ENCODE measurements at regions not wholly inside any gene's neighbourhood (a gene's known extent, or its start where the extent isn't known, plus 50 kb on each side); places are given as distances from the start of the nearest gene placed in this dataset.

DNA sequence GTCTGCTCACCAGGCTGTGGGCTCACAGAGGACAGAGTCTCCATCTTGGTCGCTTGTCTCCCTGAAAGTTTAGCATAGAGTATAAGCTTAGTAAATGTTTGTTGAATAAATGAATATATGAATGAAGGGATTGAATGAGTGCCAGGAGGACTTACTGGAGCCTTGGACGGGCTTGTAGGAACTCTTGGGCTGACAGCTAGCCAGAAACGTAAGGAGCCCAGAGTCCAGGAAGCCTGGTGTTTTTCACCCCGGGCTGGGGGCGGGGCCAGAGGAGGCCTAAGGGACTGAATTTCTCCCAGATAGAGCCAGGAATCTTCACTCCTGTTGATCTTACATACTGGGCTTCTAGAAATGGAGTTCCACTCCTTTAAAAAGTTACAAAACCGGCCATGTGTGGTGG lies 68.5 kb upstream of the SRSF6 start:
- intact Hi-C loops (cut with micrococcal nuclease) = no loop called here
- ChIA-PET POLR2A (ENCODE audit: partially characterized antibody) (no interaction called here), CTCF (ENCODE audit: partially characterized antibody) (no interaction called here)
- no peak overlapping the region for H3K4me3 ChIP-seq (ENCODE audit: low read length in 2 of 2)
- H3K27ac ChIP-seq (ENCODE audit: low read depth, low read length) = no peak overlapping the region
- no peaks in the 10 kb centered on the region for H3K27me3 ChIP-seq (ENCODE audit: insufficient read depth, low read length)
- Mint-ChIP-seq H3K9me3 (peaks cover 0 to 3% (median 0%) of the 10 kb centered on the region in 8 donors), H3K27me3 (peaks cover 11 to 16% of the 10 kb centered on the region in 2 donors), H3K36me3 (no peaks in the 10 kb centered on the region), H3K4me3 (no peak overlapping the region), H3K27ac (no peak overlapping the region), H3K4me1 (peaks cover 0 to 2% (median under 1%) of the 10 kb centered on the region in 4 donors)
- no peaks in the 10 kb centered on the region for H3K36me3 ChIP-seq (ENCODE audit: insufficient read depth, low read length)
- no peak for DNase-seq
- no peaks in the 10 kb centered on the region for H3K9me3 ChIP-seq (ENCODE audit: control insufficient read depth in 1 of 2, low read length in 2 of 2)
- H3K4me1 ChIP-seq (ENCODE audit: insufficient read depth, low read length) = no peaks in the 10 kb centered on the region

DNA sequence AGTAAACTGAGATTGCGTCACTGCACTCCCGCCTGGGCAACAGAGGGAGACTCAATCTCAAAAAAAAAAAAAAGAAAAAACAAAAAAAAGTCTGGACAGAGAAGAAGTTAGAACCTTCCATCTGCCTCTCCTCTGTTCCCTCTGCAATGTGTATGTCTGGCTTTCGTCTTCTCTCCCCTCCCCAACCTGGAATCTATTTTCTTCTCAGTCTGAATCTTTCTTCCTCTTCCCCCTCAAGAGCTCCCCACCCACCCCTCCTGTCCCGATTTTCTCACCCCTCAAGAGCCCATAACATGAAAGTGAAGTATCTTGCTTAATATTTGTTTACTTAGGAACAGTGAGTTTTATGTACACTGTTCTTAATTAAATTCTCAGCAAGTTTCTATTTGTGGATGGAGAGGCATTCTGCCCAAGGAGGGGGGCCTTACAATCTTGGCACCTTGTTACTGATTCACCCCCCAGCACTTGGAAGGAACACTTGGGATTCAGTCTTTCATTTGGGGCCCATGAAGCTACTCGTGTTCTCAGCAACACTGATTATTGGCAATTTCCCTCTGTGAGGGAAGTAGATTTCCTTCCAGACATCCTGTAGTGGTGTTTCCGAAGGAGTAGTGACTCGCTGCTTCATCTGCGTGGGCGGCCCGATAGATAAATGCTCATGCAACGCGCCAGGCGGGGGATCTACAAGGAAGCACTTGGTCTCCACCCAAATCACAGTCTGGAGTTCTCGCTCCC lies 69.3 kb upstream of the SRSF6 start:
- Histone ChIP-seq H3K9me3 (ENCODE audit: control insufficient read depth in 1 of 2, low read length in 2 of 2) (no peaks in the 10 kb centered on the region), H3K4me3 (ENCODE audit: low read length in 2 of 2) (no peak overlapping the region), H3K36me3 (ENCODE audit: insufficient read depth, low read length) (no peaks in the 10 kb centered on the region), H3K27ac (ENCODE audit: low read depth, low read length) (no peak overlapping the region), H3K27me3 (ENCODE audit: insufficient read depth, low read length) (no peaks in the 10 kb centered on the region), H3K4me1 (ENCODE audit: insufficient read depth, low read length) (no peaks in the 10 kb centered on the region)
- no peaks in the 10 kb centered on the region for H3K36me3 Mint-ChIP-seq
- POLR2A ChIA-PET (ENCODE audit: partially characterized antibody) = no interaction called here
- H3K9me3 Mint-ChIP-seq = peaks cover 0 to 3% (median 0%) of the 10 kb centered on the region in 8 donors
- no peak for DNase-seq
- H3K4me1 Mint-ChIP-seq = peaks cover 0 to 2% (median under 1%) of the 10 kb centered on the region in 4 donors
- CTCF ChIA-PET (ENCODE audit: partially characterized antibody) = no interaction called here
- H3K27me3 Mint-ChIP-seq = peaks cover 11 to 20% of the 10 kb centered on the region in 2 donors
- intact Hi-C loops (cut with micrococcal nuclease) = no loop called here
- no peak overlapping the region for H3K4me3 Mint-ChIP-seq
- H3K27ac Mint-ChIP-seq = no peak overlapping the region

DNA sequence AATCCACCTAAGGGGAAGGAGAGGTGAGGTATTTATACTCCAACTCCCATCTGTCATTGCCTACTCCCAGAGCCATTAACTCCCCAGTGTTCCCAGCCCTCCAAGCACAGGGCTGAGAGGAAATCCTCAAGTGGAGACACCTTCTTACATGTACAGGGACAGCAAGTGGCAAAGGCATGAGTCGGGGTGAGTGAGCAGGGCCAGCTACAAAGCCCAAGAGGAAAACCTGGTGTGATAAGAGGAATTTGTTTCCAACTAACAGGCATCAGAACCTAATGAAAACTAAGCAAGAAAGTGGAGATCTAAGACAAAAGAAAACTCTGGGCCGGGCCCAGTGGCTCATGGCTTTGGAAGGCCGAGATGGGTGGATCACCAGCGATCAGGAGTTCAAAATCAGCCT lies 70.0 kb upstream of the SRSF6 start:
- ChIA-PET CTCF (ENCODE audit: partially characterized antibody) (no interaction called here), POLR2A (ENCODE audit: partially characterized antibody) (no interaction called here)
- H3K4me3 ChIP-seq (ENCODE audit: low read length in 2 of 2) = no peak overlapping the region
- no peak overlapping the region for H3K27ac ChIP-seq (ENCODE audit: low read depth, low read length)
- H3K4me1 Mint-ChIP-seq = peaks cover 0 to 2% (median under 1%) of the 10 kb centered on the region in 4 donors
- no peaks in the 10 kb centered on the region for H3K4me1 ChIP-seq (ENCODE audit: insufficient read depth, low read length)
- intact Hi-C loops (cut with micrococcal nuclease) = no loop called here
- H3K9me3 Mint-ChIP-seq = no peaks in the 10 kb centered on the region
- peaks cover 18 to 22% of the 10 kb centered on the region in 2 donors for H3K27me3 Mint-ChIP-seq
- no peaks in the 10 kb centered on the region for H3K27me3 ChIP-seq (ENCODE audit: insufficient read depth, low read length)
- H3K4me3 Mint-ChIP-seq = no peak overlapping the region
- no peak for DNase-seq
- no peaks in the 10 kb centered on the region for H3K36me3 ChIP-seq (ENCODE audit: insufficient read depth, low read length)
- no peaks in the 10 kb centered on the region for H3K9me3 ChIP-seq (ENCODE audit: control insufficient read depth in 1 of 2, low read length in 2 of 2)
- no peaks in the 10 kb centered on the region for H3K36me3 Mint-ChIP-seq
- H3K27ac Mint-ChIP-seq = no peak overlapping the region

DNA sequence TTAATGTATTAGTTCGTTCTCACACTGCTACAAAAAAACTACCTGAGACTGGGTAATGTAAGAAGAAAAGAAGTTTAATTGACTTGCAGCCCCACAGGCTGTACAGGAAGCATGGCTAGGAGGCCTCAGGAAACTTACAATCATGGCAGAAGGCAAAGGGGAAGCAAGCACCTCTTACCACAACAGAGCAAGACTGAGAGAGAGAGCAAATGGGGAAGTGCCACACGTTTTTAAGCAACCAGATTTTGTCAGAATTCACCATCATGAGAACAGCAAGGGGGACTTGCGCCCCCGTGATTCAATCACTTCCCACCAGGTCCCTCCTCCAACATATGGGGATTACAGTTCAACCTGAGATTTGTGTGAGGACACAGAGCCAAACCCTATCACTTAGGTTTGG lies 70.8 kb upstream of the SRSF6 start:
- ChIA-PET CTCF (ENCODE audit: partially characterized antibody) (no interaction called here), POLR2A (ENCODE audit: partially characterized antibody) (no interaction called here)
- Histone ChIP-seq H3K9me3 (ENCODE audit: control insufficient read depth in 1 of 2, low read length in 2 of 2) (no peaks in the 10 kb centered on the region), H3K36me3 (ENCODE audit: insufficient read depth, low read length) (no peaks in the 10 kb centered on the region), H3K4me3 (ENCODE audit: low read length in 2 of 2) (no peak overlapping the region), H3K27me3 (ENCODE audit: insufficient read depth, low read length) (no peaks in the 10 kb centered on the region), H3K27ac (ENCODE audit: low read depth, low read length) (no peak overlapping the region), H3K4me1 (ENCODE audit: insufficient read depth, low read length) (no peaks in the 10 kb centered on the region)
- no peak for DNase-seq
- Mint-ChIP-seq H3K27me3 (peaks cover 18 to 24% of the 10 kb centered on the region in 2 donors), H3K36me3 (no peaks in the 10 kb centered on the region), H3K27ac (no peak overlapping the region), H3K4me1 (peaks cover 0 to 2% (median under 1%) of the 10 kb centered on the region in 4 donors), H3K9me3 (no peaks in the 10 kb centered on the region), H3K4me3 (no peak overlapping the region)
- intact Hi-C loops (cut with micrococcal nuclease) = no loop called here

DNA sequence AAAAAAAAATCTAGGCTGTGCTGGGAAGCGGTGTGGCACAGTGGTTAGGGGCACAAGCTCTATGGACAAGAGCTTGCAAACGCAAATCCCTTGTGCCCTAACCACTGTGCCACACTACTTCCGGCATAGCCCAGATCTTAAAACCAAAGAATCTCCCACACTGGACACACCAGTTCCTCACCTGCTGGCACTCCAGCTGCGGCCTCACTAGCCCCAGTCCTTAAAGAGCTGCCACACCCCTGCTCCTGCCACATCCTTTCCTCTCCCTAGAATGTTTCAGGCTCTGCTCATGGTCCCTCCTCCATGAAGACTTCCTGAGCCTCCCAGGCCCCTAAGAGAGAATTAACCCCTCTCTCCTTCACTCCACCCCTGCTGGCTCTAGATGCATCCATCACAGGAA lies 71.8 kb upstream of the SRSF6 start:
- H3K36me3 Mint-ChIP-seq = no peaks in the 10 kb centered on the region
- Histone ChIP-seq H3K27ac (ENCODE audit: low read depth, low read length) (no peak overlapping the region), H3K9me3 (ENCODE audit: control insufficient read depth in 1 of 2, low read length in 2 of 2) (no peaks in the 10 kb centered on the region), H3K4me1 (ENCODE audit: insufficient read depth, low read length) (no peaks in the 10 kb centered on the region), H3K36me3 (ENCODE audit: insufficient read depth, low read length) (no peaks in the 10 kb centered on the region), H3K27me3 (ENCODE audit: insufficient read depth, low read length) (no peaks in the 10 kb centered on the region), H3K4me3 (ENCODE audit: low read length in 2 of 2) (no peak overlapping the region)
- H3K4me3 Mint-ChIP-seq = no peak overlapping the region
- POLR2A ChIA-PET (ENCODE audit: partially characterized antibody) = no interaction called here
- H3K27ac Mint-ChIP-seq = no peak overlapping the region
- CTCF ChIA-PET (ENCODE audit: partially characterized antibody) = no interaction called here
- no peaks in the 10 kb centered on the region for H3K9me3 Mint-ChIP-seq
- no peak for DNase-seq
- peaks cover 17 to 19% of the 10 kb centered on the region in 2 donors for H3K27me3 Mint-ChIP-seq
- intact Hi-C loops (cut with micrococcal nuclease) = no loop called here
- peaks cover 0 to 2% (median under 1%) of the 10 kb centered on the region in 4 donors for H3K4me1 Mint-ChIP-seq

DNA sequence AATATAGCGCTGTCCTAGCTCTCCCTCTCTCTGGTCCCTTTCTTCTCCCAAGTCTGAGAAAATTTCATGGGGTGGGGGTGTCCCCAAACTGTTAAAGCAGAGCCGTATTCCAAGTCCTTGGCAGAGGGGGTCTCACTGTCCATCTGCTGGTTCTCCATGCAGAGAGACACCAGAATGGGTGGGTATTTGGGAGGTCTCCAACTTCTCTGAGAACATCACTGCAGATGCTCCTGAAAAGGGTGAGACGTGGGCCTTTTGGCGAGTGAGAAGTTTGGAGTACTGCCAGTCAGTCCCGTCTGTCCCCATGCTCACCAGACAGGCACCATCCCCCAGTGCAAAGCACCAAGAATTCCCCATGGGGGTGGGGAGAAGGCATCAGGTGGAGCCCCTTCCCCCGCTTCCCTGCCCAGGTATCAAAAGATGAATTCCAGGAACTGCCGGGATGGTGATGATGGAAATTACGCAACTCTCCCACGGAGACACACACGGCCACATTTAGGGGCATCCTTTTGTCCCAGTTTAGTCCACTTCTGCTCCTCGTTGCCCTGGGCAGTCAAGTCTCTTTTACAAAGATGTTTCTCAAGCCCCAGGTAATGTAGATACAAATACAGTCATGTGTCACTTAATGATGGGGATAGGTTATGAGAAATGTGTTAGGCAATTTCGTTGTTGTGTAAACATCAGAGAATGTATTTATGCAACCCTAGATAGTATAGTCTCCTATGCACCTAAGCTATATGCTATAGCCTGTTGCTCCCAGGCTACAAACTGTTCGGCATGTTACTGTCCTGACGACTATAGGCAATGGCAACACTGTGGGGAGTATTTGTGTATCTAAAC lies 73.4 kb upstream of the SRSF6 start:
- H3K27ac Mint-ChIP-seq = no peak overlapping the region
- no peaks in the 10 kb centered on the region for H3K4me1 ChIP-seq (ENCODE audit: insufficient read depth, low read length)
- no peaks in the 10 kb centered on the region for H3K9me3 ChIP-seq (ENCODE audit: control insufficient read depth in 1 of 2, low read length in 2 of 2)
- CTCF ChIA-PET (ENCODE audit: partially characterized antibody) = no interaction called here
- H3K27me3 ChIP-seq (ENCODE audit: insufficient read depth, low read length) = no peaks in the 10 kb centered on the region
- POLR2A ChIA-PET (ENCODE audit: partially characterized antibody) = no interaction called here
- no peak overlapping the region for H3K4me3 Mint-ChIP-seq
- no peaks in the 10 kb centered on the region for H3K36me3 ChIP-seq (ENCODE audit: insufficient read depth, low read length)
- H3K4me1 Mint-ChIP-seq = peaks cover 0 to 2% (median 0%) of the 10 kb centered on the region in 4 donors
- H3K27me3 Mint-ChIP-seq = peaks cover 19 to 23% of the 10 kb centered on the region in 2 donors
- intact Hi-C loops (cut with micrococcal nuclease) = no loop called here
- no peaks in the 10 kb centered on the region for H3K9me3 Mint-ChIP-seq
- DNase-seq = no peak
- H3K4me3 ChIP-seq (ENCODE audit: low read length in 2 of 2) = no peak overlapping the region
- H3K36me3 Mint-ChIP-seq = no peaks in the 10 kb centered on the region
- no peak overlapping the region for H3K27ac ChIP-seq (ENCODE audit: low read depth, low read length)

DNA sequence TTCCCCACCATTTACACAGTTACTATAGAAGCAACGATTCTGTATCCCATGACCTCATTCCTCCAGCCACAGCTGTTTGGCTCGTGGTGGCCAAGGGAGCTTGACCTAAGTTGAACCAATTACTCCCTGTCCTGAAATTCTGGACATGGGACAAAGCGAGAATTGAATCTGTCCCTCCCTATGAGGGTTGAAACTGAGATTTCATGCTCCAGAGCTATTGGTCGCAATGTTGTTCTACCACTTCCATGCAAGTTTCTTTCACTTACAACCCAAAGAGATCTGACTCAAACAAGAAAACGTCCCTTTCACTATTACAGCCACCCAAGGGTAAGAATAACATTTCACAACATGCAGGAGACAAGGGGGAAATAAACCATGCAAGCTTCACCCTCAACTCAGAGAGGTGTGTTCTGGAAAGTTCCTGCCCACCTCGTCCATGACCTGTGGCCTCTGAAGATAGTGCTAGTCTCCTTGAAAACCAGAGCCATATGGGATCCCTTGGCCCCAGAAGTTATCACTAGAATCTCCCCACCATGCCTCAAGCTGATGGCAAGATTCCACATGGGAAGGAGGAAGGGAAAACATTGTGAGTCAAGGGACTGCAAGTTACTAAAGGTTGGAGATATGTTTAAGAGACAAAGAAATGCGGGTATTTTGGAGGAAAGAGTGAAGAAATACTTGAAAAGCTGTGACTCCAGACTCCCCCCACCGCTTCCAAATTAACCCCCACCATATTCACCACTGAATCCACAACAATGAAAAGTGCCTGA lies 74.5 kb upstream of the SRSF6 start:
- Mint-ChIP-seq H3K4me1 (no peaks in the 10 kb centered on the region), H3K9me3 (no peaks in the 10 kb centered on the region), H3K4me3 (no peak overlapping the region), H3K27me3 (peaks cover 20 to 21% of the 10 kb centered on the region in 2 donors), H3K36me3 (no peaks in the 10 kb centered on the region), H3K27ac (no peak overlapping the region)
- POLR2A ChIA-PET (ENCODE audit: partially characterized antibody) = no interaction called here
- CTCF ChIA-PET (ENCODE audit: partially characterized antibody) = no interaction called here
- no peak for DNase-seq
- Histone ChIP-seq H3K36me3 (ENCODE audit: insufficient read depth, low read length) (no peaks in the 10 kb centered on the region), H3K9me3 (ENCODE audit: control insufficient read depth in 1 of 2, low read length in 2 of 2) (no peaks in the 10 kb centered on the region), H3K27me3 (ENCODE audit: insufficient read depth, low read length) (no peaks in the 10 kb centered on the region), H3K4me1 (ENCODE audit: insufficient read depth, low read length) (no peaks in the 10 kb centered on the region), H3K27ac (ENCODE audit: low read depth, low read length) (no peak overlapping the region), H3K4me3 (ENCODE audit: low read length in 2 of 2) (no peak overlapping the region)
- intact Hi-C loops (cut with micrococcal nuclease) = no loop called here

Measured in CD4-positive, alpha-beta memory T cell (primary cell).